CD4-positive, alpha-beta T cell treated with Interleukin-15 for 4 hours (primary cell): ENCODE measurements at regions not wholly inside any gene's neighbourhood (a gene's known extent, or its start where the extent isn't known, plus 50 kb on each side); places are given as distances from the start of the nearest gene placed in this dataset.
A peak's percentile ranks its signal among the peaks of the same experiment; 100 is the strongest.
"Not testable (repeated sequence)": the region's sequence is repeated elsewhere in the genome, so short reads cannot be mapped to it uniquely, and the experiment has no call there.

Source experiments
- DNase-seq: peaks from one replicate; pipeline ENCODE4 v3.0.0-alpha.2; 2020; ENCODE audit warnings: low spot score

- DNase-seq, result not testable (repeated sequence)
These were observed 112.1 kb upstream of the DUSP22 start for GRCh38 chr6:180091-180694.

- DNase-seq, result no peak
These were observed 111.1 kb upstream of the DUSP22 start for GRCh38 chr6:181049-181654.

GRCh38 chr6:183668-184067, 108.6 kb upstream of the DUSP22 start:
- DNase-seq, result no peak

- no peak for DNase-seq
These were observed 108.1 kb upstream of the DUSP22 start for GRCh38 chr6:184161-184700.

GRCh38 chr6:186340-186965, 105.8 kb upstream of the DUSP22 start:
- DNase-seq, result no peak

- DNase-seq, result no peak
These were observed 105.0 kb upstream of the DUSP22 start for GRCh38 chr6:187210-187861.

- peak; percentile 86 for DNase-seq
These were observed 103.2 kb upstream of the DUSP22 start for GRCh38 chr6:188821-189655.

- no peak for DNase-seq
These were observed 102.6 kb upstream of the DUSP22 start for GRCh38 chr6:189676-190075.

GRCh38 chr6:190596-191395, 101.5 kb upstream of the DUSP22 start:
- DNase-seq, result no peak

GRCh38 chr6:191487-192312, 100.6 kb upstream of the DUSP22 start:
- no peak for DNase-seq

GRCh38 chr6:192313-192664, 100.0 kb upstream of the DUSP22 start:
- no peak for DNase-seq

- no peak for DNase-seq
These were observed 99.1 kb upstream of the DUSP22 start for GRCh38 chr6:193180-193579.

GRCh38 chr6:193773-194310, 98.4 kb upstream of the DUSP22 start:
- peak; percentile 81 for DNase-seq

- peak; percentile 58 for DNase-seq
These were observed 96.4 kb upstream of the DUSP22 start for GRCh38 chr6:195861-196360.

GRCh38 chr6:196543-196942, 95.7 kb upstream of the DUSP22 start:
- no peak for DNase-seq

- no peak for DNase-seq
These were observed 88.6 kb upstream of the DUSP22 start for GRCh38 chr6:203661-204060.

GRCh38 chr6:206264-206663, 86.0 kb upstream of the DUSP22 start:
- no peak for DNase-seq

GRCh38 chr6:208364-208763, 83.9 kb upstream of the DUSP22 start:
- no peak for DNase-seq

- no peak for DNase-seq
These were observed 83.3 kb upstream of the DUSP22 start for GRCh38 chr6:208938-209337.
